ENCODE measurements at regions not wholly inside any gene's neighbourhood (a gene's known extent, or its start where the extent isn't known, plus 50 kb on each side); places are given as distances from the start of the nearest gene placed in this dataset.

DNA sequence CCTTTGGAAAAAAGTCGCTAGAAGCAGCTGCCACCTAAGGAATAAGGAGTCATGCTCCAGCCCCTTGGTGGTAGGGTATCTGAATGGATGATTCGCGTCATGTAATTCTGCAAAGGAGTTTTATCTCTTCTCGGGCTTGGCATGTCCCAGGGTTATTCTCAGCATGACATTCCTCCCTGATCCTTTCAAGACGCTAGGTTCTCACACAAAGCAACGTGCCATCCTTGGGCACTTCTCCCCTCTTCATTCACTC is 355.6 kb downstream of the MYCN start:
- TF ChIP-seq, protein P1, sequence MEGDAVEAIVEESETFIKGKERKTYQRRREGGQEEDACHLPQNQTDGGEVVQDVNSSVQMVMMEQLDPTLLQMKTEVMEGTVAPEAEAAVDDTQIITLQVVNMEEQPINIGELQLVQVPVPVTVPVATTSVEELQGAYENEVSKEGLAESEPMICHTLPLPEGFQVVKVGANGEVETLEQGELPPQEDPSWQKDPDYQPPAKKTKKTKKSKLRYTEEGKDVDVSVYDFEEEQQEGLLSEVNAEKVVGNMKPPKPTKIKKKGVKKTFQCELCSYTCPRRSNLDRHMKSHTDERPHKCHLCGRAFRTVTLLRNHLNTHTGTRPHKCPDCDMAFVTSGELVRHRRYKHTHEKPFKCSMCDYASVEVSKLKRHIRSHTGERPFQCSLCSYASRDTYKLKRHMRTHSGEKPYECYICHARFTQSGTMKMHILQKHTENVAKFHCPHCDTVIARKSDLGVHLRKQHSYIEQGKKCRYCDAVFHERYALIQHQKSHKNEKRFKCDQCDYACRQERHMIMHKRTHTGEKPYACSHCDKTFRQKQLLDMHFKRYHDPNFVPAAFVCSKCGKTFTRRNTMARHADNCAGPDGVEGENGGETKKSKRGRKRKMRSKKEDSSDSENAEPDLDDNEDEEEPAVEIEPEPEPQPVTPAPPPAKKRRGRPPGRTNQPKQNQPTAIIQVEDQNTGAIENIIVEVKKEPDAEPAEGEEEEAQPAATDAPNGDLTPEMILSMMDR (IDR thresholded peaks at IDR 0.05) = no peak
- TF ChIP-seq POLR2A (IDR thresholded peaks at IDR 0.05) = no peak
